KOPT-K1 (cell line): ENCODE measurements at regions not wholly inside any gene's neighbourhood (a gene's known extent, or its start where the extent isn't known, plus 50 kb on each side); places are given as distances from the start of the nearest gene placed in this dataset.

Experiments
- H3K27ac ChIP-seq: fragments of 200-600 bp; sonication (generic); 2 replicates; pipeline ENCODE4 v1.5.1; 2016; ENCODE audit warnings: antibody characterized with exemption, mild to moderate bottlenecking, low read depth, low read length; ENCODE audit not compliant: poor library complexity, severe bottlenecking
- H3K36me3 ChIP-seq: fragments of 200-600 bp; sonication (generic); 2 replicates; pipeline ENCODE4 v1.5.1; 2017; ENCODE audit warnings: antibody characterized with exemption, mild to moderate bottlenecking, low read length, moderate library complexity; ENCODE audit not compliant: insufficient read depth
- H3K9me3 ChIP-seq: fragments of 200-600 bp; sonication (generic); 2 replicates; pipeline ENCODE4 v1.5.1; 2017; ENCODE audit warnings: antibody characterized with exemption, low read length, mild to moderate bottlenecking; ENCODE audit not compliant: insufficient read depth, poor library complexity, severe bottlenecking

GRCh38 chr13:69198706-69199105, 908.9 kb upstream of the ATXN8OS start:
- Histone ChIP-seq H3K36me3 (no peaks in the 10 kb centered on the region), H3K27ac (no peak overlapping the region), H3K9me3 (no peaks in the 10 kb centered on the region)

GRCh38 chr13:69194130-69194529, 913.5 kb upstream of the ATXN8OS start:
- H3K36me3 ChIP-seq, result no peaks in the 10 kb centered on the region
- H3K9me3 ChIP-seq, result no peaks in the 10 kb centered on the region
- no peak overlapping the region for H3K27ac ChIP-seq

- Histone ChIP-seq H3K9me3 (no peaks in the 10 kb centered on the region), H3K36me3 (no peaks in the 10 kb centered on the region), H3K27ac (no peak overlapping the region)
These were observed 927.6 kb upstream of the ATXN8OS start for GRCh38 chr13:69180034-69180433.

- Histone ChIP-seq H3K36me3 (no peaks in the 10 kb centered on the region), H3K27ac (no peak overlapping the region), H3K9me3 (no peaks in the 10 kb centered on the region)
These were observed 929.6 kb upstream of the ATXN8OS start for GRCh38 chr13:69178000-69178399.

GRCh38 chr13:69168436-69168835, 939.2 kb upstream of the ATXN8OS start:
- H3K36me3 ChIP-seq, result no peaks in the 10 kb centered on the region
- H3K27ac ChIP-seq, result no peak overlapping the region
- H3K9me3 ChIP-seq, result no peaks in the 10 kb centered on the region

- no peaks in the 10 kb centered on the region for H3K36me3 ChIP-seq
- no peak overlapping the region for H3K27ac ChIP-seq
- H3K9me3 ChIP-seq, result no peaks in the 10 kb centered on the region
These were observed 952.5 kb upstream of the ATXN8OS start for GRCh38 chr13:69155136-69155535.

GRCh38 chr13:69142101-69142500, 965.5 kb upstream of the ATXN8OS start:
- Histone ChIP-seq H3K9me3 (no peaks in the 10 kb centered on the region), H3K36me3 (no peaks in the 10 kb centered on the region), H3K27ac (no peak overlapping the region)

GRCh38 chr13:69124996-69125395, 982.6 kb upstream of the ATXN8OS start:
- Histone ChIP-seq H3K27ac (no peak overlapping the region), H3K9me3 (no peaks in the 10 kb centered on the region), H3K36me3 (no peaks in the 10 kb centered on the region)

- H3K27ac ChIP-seq, result no peak overlapping the region
- H3K9me3 ChIP-seq, result peaks cover 15% of the 10 kb centered on the region
- H3K36me3 ChIP-seq, result no peaks in the 10 kb centered on the region
These were observed 997.6 kb upstream of the ATXN8OS start for GRCh38 chr13:69109891-69110525.

- H3K27ac ChIP-seq, result no peak overlapping the region
- H3K36me3 ChIP-seq, result no peaks in the 10 kb centered on the region
- peaks cover 15% of the 10 kb centered on the region for H3K9me3 ChIP-seq
These were observed 999.1 kb upstream of the ATXN8OS start for GRCh38 chr13:69108486-69108885.

GRCh38 chr13:69107436-69107835, 1000.2 kb upstream of the ATXN8OS start:
- H3K27ac ChIP-seq, result no peak overlapping the region
- peaks cover 15% of the 10 kb centered on the region for H3K9me3 ChIP-seq
- H3K36me3 ChIP-seq, result no peaks in the 10 kb centered on the region

- Histone ChIP-seq H3K27ac (no peak overlapping the region), H3K36me3 (no peaks in the 10 kb centered on the region), H3K9me3 (peaks cover 2% of the 10 kb centered on the region)
These were observed 1005.8 kb upstream of the ATXN8OS start for GRCh38 chr13:69101841-69102240.

- Histone ChIP-seq H3K9me3 (no peaks in the 10 kb centered on the region), H3K36me3 (no peaks in the 10 kb centered on the region), H3K27ac (no peak overlapping the region)
These were observed 1013.1 kb upstream of the ATXN8OS start for GRCh38 chr13:69094485-69094884.

- Histone ChIP-seq H3K36me3 (no peaks in the 10 kb centered on the region), H3K9me3 (no peaks in the 10 kb centered on the region), H3K27ac (no peak overlapping the region)
These were observed 1014.9 kb upstream of the ATXN8OS start for GRCh38 chr13:69092615-69093322.

GRCh38 chr13:69077267-69077666, 1030.4 kb upstream of the ATXN8OS start:
- Histone ChIP-seq H3K27ac (no peak overlapping the region), H3K9me3 (no peaks in the 10 kb centered on the region), H3K36me3 (no peaks in the 10 kb centered on the region)

GRCh38 chr13:69069554-69070133, 1038.0 kb upstream of the ATXN8OS start:
- Histone ChIP-seq H3K36me3 (no peaks in the 10 kb centered on the region), H3K27ac (no peak overlapping the region), H3K9me3 (no peaks in the 10 kb centered on the region)
